Transverse colon (tissue), 4 donors: ENCODE measurements at regions not wholly inside any gene's neighbourhood (a gene's known extent, or its start where the extent isn't known, plus 50 kb on each side); places are given as distances from the start of the nearest gene placed in this dataset.

Source experiments
- CTCF ChIP-seq, 5 experiments: fragments of 200-600 bp in 3 of 5; fragments of 450-650 bp in 2 of 5; sonication (generic) in 3 of 5; IDR thresholded peaks; 1 replicate in 2 of 5; 2 replicates in 3 of 5; pipeline ENCODE4 v1.5.1; 2016 to 2017; ENCODE audit warnings: antibody characterized with exemption in 5 of 5, inconsistent platforms in 3 of 5, mild to moderate bottlenecking in 2 of 5, moderate library complexity in 1 of 5
- EP300 ChIP-seq: sonication (generic); formaldehyde crosslinking; IDR thresholded peaks from one replicate; pipeline ENCODE4 v1.6.1; 2017; ENCODE audit warnings: antibody characterized with exemption, low read depth
- POLR2AphosphoS5 ChIP-seq, 3 donors: sonication (generic); formaldehyde crosslinking; IDR thresholded peaks; one replicate each; pipeline ENCODE4 v1.6.1; 2016; ENCODE audit warnings: antibody characterized with exemption in 3 of 3

GRCh38 chr5:105380126-105380525, 1817.5 kb upstream of the NUDT12 start:
- TF ChIP-seq EP300: no peak
- TF ChIP-seq CTCF (IDR thresholded peaks at IDR 0.05): no peak
- TF ChIP-seq POLR2AphosphoS5 (IDR thresholded peaks at IDR 0.05): no peak
